ENCODE measurements at regions not wholly inside any gene's neighbourhood (a gene's known extent, or its start where the extent isn't known, plus 50 kb on each side); places are given as distances from the start of the nearest gene placed in this dataset.

DNA sequence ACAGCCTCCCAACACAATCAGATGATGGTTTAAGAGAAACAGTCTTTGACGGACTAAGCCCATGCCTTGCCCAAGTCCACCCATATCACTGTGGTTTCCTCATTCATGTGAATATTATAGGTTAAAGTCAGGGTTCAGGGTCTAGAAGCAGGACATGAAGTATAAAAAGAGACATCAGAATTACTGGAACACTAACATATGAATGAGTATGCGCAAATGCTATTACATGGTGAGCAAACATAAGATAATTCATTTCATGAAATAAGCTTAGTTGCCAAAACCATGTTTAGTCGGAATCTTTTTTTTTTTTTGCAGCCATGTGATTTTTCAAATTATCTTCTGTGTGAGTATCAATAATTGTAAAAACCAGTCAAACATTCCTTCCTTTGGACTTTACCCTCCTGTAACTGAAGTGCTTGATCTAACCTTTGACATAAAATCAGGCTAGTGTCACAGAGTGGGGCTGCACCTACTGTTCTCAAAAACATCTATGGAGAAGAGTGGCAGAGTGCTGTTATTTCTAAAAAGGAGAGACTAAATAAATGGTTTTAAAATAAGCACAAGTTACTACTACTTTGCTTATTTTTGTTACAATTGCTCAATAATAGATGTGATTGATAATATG lies 84.9 kb upstream of the NRIP1 start:
- TF ChIP-seq, protein P1, sequence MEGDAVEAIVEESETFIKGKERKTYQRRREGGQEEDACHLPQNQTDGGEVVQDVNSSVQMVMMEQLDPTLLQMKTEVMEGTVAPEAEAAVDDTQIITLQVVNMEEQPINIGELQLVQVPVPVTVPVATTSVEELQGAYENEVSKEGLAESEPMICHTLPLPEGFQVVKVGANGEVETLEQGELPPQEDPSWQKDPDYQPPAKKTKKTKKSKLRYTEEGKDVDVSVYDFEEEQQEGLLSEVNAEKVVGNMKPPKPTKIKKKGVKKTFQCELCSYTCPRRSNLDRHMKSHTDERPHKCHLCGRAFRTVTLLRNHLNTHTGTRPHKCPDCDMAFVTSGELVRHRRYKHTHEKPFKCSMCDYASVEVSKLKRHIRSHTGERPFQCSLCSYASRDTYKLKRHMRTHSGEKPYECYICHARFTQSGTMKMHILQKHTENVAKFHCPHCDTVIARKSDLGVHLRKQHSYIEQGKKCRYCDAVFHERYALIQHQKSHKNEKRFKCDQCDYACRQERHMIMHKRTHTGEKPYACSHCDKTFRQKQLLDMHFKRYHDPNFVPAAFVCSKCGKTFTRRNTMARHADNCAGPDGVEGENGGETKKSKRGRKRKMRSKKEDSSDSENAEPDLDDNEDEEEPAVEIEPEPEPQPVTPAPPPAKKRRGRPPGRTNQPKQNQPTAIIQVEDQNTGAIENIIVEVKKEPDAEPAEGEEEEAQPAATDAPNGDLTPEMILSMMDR (IDR thresholded peaks at IDR 0.05; ENCODE audit: insufficient read depth, low read depth, low read length), result no peak
- TF ChIP-seq EZH2 (IDR thresholded peaks at IDR 0.05; ENCODE audit: insufficient read depth, low read length), result no peak

All from astrocyte (in vitro differentiated cells and primary cell).